ENCODE measurements at regions not wholly inside any gene's neighbourhood (a gene's known extent, or its start where the extent isn't known, plus 50 kb on each side); places are given as distances from the start of the nearest gene placed in this dataset.

GRCh38 chr13:34035676-34036325, 217.9 kb downstream of the RFC3 start:
- peak; percentile 60; the same call in 1 of the 2 replicates for ATAC-seq
- intact Hi-C loops (cut with micrococcal nuclease): no loop called here
- no peaks in the 10 kb centered on the region for H3K27me3 ChIP-seq (ENCODE audit: insufficient read depth, low read length)
- no peak for DNase-seq (ENCODE audit: low read depth, low spot score)
- H3K9me3 ChIP-seq (ENCODE audit: control insufficient read depth in 1 of 2, insufficient read depth in 1 of 2, low read depth in 1 of 2, low read length in 2 of 2): no peaks in the 10 kb centered on the region
- no TSS peak for BruUV-seq (replicated peaks)
- peaks cover 0 to 20% of the 10 kb centered on the region in 2 experiments; a peak in 2 of 4 replicates for H3K4me1 ChIP-seq (ENCODE audit: control insufficient read depth in 1 of 2, insufficient read depth in 2 of 2, low read length in 2 of 2)
- H2AFZ ChIP-seq (ENCODE audit: low read depth, low read length, poor library complexity, severe bottlenecking): no peak overlapping the region
- TF ChIP-seq POLR2AphosphoS5 (IDR thresholded peaks at IDR 0.05; ENCODE audit: low read depth, low read length) (no peak), EZH2phosphoT487 (IDR thresholded peaks at IDR 0.05; ENCODE audit: borderline replicate concordance) (no peak), FOSL1 (IDR thresholded peaks at IDR 0.05; ENCODE audit: low read depth) (peak; percentile 30; the same call in 1 of the 2 replicates)
- TF ChIP-seq, protein P1, sequence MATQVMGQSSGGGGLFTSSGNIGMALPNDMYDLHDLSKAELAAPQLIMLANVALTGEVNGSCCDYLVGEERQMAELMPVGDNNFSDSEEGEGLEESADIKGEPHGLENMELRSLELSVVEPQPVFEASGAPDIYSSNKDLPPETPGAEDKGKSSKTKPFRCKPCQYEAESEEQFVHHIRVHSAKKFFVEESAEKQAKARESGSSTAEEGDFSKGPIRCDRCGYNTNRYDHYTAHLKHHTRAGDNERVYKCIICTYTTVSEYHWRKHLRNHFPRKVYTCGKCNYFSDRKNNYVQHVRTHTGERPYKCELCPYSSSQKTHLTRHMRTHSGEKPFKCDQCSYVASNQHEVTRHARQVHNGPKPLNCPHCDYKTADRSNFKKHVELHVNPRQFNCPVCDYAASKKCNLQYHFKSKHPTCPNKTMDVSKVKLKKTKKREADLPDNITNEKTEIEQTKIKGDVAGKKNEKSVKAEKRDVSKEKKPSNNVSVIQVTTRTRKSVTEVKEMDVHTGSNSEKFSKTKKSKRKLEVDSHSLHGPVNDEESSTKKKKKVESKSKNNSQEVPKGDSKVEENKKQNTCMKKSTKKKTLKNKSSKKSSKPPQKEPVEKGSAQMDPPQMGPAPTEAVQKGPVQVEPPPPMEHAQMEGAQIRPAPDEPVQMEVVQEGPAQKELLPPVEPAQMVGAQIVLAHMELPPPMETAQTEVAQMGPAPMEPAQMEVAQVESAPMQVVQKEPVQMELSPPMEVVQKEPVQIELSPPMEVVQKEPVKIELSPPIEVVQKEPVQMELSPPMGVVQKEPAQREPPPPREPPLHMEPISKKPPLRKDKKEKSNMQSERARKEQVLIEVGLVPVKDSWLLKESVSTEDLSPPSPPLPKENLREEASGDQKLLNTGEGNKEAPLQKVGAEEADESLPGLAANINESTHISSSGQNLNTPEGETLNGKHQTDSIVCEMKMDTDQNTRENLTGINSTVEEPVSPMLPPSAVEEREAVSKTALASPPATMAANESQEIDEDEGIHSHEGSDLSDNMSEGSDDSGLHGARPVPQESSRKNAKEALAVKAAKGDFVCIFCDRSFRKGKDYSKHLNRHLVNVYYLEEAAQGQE (IDR thresholded peaks at IDR 0.05; ENCODE audit: low read depth): no peak
- no peaks in the 10 kb centered on the region for H4K20me1 ChIP-seq (ENCODE audit: insufficient read depth)
- CTCF ChIA-PET: no interaction called here
- no peak overlapping the region for H3K27ac ChIP-seq (ENCODE audit: low read depth, low read length)
- H3K79me2 ChIP-seq (ENCODE audit: insufficient read depth, low read length): no peaks in the 10 kb centered on the region
- no peaks in the 10 kb centered on the region for H3K9me2 ChIP-seq (ENCODE audit: insufficient read depth)
- no peaks in the 10 kb centered on the region for H3K36me3 ChIP-seq (ENCODE audit: control insufficient read depth in 1 of 2, insufficient read depth in 2 of 2, low read length in 2 of 2)
- RAD21 ChIA-PET (ENCODE audit: low non-redundant PET in 1 of 2, low total read pairs in 2 of 2, uncharacterized antibody in 2 of 2, unreplicated experiment in 2 of 2): no interaction called here
- H3K4me2 ChIP-seq (ENCODE audit: low read length): peak overlapping the region; percentile 29
- POLR2A ChIA-PET: no interaction called here
- no peak overlapping the region for H3K4me3 ChIP-seq (replicated peaks in 1 of 2; ENCODE audit: low read depth in 1 of 2, low read length in 2 of 2)
- no peak overlapping the region for H3K9ac ChIP-seq (ENCODE audit: low read length)
